ENCODE measurements at regions not wholly inside any gene's neighbourhood (a gene's known extent, or its start where the extent isn't known, plus 50 kb on each side); places are given as distances from the start of the nearest gene placed in this dataset.
"Not testable (repeated sequence)": the region's sequence is repeated elsewhere in the genome, so short reads cannot be mapped to it uniquely, and the experiment has no call there.

DNA sequence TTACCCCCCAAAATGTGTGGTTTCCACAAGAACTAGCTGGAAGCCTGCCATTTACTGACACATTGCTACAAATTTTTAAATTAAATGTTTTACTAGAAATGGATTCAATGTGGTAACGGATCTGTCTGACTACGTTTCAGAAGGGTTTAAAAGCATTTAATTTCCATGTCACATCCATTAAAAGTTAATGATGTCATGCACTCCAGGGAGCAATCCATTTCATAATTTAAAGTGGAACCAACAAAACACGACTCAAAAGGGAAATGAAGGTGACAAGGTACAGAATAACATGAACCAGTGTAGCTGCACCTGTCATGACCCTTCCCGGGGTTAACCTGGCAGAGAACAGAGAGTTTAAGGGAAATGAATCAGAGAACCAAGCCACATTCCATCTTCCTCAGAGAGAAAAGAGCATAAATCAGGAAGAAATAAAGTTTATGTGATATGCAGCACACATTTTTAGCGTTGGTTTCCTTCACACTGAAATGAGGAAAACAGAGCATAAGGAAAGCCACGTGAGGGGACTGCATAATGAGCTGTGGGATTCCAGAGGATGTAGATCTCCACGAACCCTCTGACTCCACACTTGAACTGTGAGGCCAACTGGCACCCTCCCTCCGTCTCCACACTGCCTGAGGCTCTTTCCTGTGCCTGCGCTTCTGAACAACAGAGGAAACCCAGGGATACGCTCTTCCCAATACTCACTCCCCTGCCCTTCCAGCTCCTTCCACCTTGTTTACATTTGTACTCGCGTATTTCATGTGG, 170.3 kb upstream of the AHI1 start:
- Histone ChIP-seq H3K27me3 (ENCODE audit: control insufficient read depth in 3 of 3, insufficient read depth in 3 of 3, low read length in 3 of 3) (no peaks in the 10 kb centered on the region), H3K36me3 (ENCODE audit: control insufficient read depth in 3 of 3, insufficient read depth in 3 of 3, low read length in 3 of 3) (no peaks in the 10 kb centered on the region), H3K4me3 (ENCODE audit: low read length in 3 of 3) (peak overlapping the region in 2 of 3 donors; percentile 59 to 67), H3K4me1 (ENCODE audit: control insufficient read depth in 3 of 3, insufficient read depth in 3 of 3, low read length in 3 of 3) (peaks cover 3 to 5% (median 4%) of the 10 kb centered on the region in 3 donors), H3K9ac (ENCODE audit: low read depth in 1 of 3, low read length in 3 of 3) (peak overlapping the region in 1 of 3 donors; percentile 35), H3K9me3 (ENCODE audit: control insufficient read depth in 3 of 3, low read length in 3 of 3) (peaks cover 0 to 5% (median 0%) of the 10 kb centered on the region in 3 donors), H3K27ac (ENCODE audit: low read depth, low read length) (no peak overlapping the region)

- Histone ChIP-seq H3K4me3 (ENCODE audit: low read length in 3 of 3) (no peak overlapping the region), H3K27me3 (ENCODE audit: control insufficient read depth in 3 of 3, insufficient read depth in 3 of 3, low read length in 3 of 3) (no peaks in the 10 kb centered on the region), H3K27ac (ENCODE audit: low read depth, low read length) (no peak overlapping the region), H3K9me3 (ENCODE audit: control insufficient read depth in 3 of 3, low read length in 3 of 3) (peaks cover 0 to 5% (median 0%) of the 10 kb centered on the region in 3 donors), H3K9ac (ENCODE audit: low read depth in 1 of 3, low read length in 3 of 3) (no peak overlapping the region), H3K36me3 (ENCODE audit: control insufficient read depth in 3 of 3, insufficient read depth in 3 of 3, low read length in 3 of 3) (no peaks in the 10 kb centered on the region), H3K4me1 (ENCODE audit: control insufficient read depth in 3 of 3, insufficient read depth in 3 of 3, low read length in 3 of 3) (peaks cover 3 to 5% (median 4%) of the 10 kb centered on the region in 3 donors)
These were observed 174.7 kb upstream of the AHI1 start for GRCh38 chr6:135672256-135672655.

DNA sequence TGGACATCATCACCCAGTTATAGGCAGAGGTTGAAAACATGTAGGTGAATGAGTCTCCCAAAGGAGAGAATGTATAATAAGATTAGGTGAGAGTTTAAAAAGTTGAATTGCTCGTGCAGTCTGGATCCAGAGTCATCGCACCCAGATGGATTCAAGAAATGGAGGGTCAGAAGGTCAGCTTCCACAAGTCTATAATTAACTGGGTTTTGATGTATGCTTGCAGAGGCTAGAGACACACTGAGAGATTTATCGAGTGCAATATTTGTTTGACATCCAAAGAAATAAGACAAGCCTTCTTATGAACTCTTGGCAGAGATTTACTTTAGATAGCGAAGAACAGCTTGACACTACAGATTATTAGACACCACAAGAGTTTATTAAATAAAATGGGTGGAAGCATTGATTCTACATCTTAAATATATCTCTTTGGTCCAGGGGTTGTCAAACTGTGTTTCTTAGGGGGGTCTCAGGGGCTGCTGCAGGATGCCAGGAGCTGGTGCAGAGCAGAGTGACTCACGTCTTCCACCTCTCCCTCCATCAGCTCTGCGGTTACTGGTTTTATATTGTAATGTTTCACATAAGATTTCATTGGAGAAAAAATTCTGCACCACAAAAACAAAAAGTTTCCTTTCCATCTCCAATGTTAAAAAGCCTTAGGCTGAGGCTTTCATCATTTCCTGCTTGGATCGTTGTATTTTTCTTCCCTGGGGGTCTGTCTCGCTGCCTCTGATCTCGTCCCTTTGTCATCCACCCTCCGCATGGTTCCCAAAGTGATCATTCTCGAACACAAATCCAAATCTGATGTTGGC, 176.2 kb upstream of the AHI1 start:
- Histone ChIP-seq H3K4me3 (ENCODE audit: low read length in 3 of 3) (no peak overlapping the region), H3K9me3 (ENCODE audit: control insufficient read depth in 3 of 3, low read length in 3 of 3) (peaks cover 0 to 5% (median 0%) of the 10 kb centered on the region in 3 donors), H3K36me3 (ENCODE audit: control insufficient read depth in 3 of 3, insufficient read depth in 3 of 3, low read length in 3 of 3) (no peaks in the 10 kb centered on the region), H3K27ac (ENCODE audit: low read depth, low read length) (no peak overlapping the region), H3K9ac (ENCODE audit: low read depth in 1 of 3, low read length in 3 of 3) (no peak overlapping the region), H3K4me1 (ENCODE audit: control insufficient read depth in 3 of 3, insufficient read depth in 3 of 3, low read length in 3 of 3) (no peaks in the 10 kb centered on the region), H3K27me3 (ENCODE audit: control insufficient read depth in 3 of 3, insufficient read depth in 3 of 3, low read length in 3 of 3) (no peaks in the 10 kb centered on the region)

DNA sequence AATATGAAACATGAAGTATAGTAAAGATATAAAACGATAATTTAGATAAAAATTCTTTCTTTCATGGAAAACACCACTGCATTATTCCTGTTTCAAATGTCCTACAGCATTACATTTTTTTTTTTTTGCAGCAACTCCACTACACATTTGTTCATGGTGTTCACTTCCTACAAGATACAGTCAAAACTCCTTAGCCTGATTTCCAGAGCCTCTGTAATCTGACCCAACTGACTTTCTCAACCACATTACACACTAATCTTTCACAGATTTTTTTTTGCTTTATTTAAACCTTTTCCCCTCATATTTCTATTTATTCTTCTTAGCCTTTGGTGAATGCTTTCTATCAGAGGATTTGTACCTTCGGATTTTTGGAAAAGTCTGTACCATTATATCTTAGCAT, 176.5 kb upstream of the PDE7B start:
- no peaks in the 10 kb centered on the region for H3K4me1 ChIP-seq (ENCODE audit: control insufficient read depth in 3 of 3, insufficient read depth in 3 of 3, low read length in 3 of 3)
- no peak overlapping the region for H3K27ac ChIP-seq (ENCODE audit: low read depth, low read length)
- H3K9me3 ChIP-seq (ENCODE audit: control insufficient read depth in 3 of 3, low read length in 3 of 3): peaks cover 0 to 5% (median 0%) of the 10 kb centered on the region in 3 donors
- H3K36me3 ChIP-seq (ENCODE audit: control insufficient read depth in 3 of 3, insufficient read depth in 3 of 3, low read length in 3 of 3): no peaks in the 10 kb centered on the region
- H3K4me3 ChIP-seq (ENCODE audit: low read length in 3 of 3): no peak overlapping the region
- H3K27me3 ChIP-seq (ENCODE audit: control insufficient read depth in 3 of 3, insufficient read depth in 3 of 3, low read length in 3 of 3): no peaks in the 10 kb centered on the region
- no peak overlapping the region for H3K9ac ChIP-seq (ENCODE audit: low read depth in 1 of 3, low read length in 3 of 3)

GRCh38 chr6:135675862-135676261, 175.6 kb upstream of the PDE7B start:
- Histone ChIP-seq H3K36me3 (ENCODE audit: control insufficient read depth in 3 of 3, insufficient read depth in 3 of 3, low read length in 3 of 3) (no peaks in the 10 kb centered on the region), H3K27me3 (ENCODE audit: control insufficient read depth in 3 of 3, insufficient read depth in 3 of 3, low read length in 3 of 3) (no peaks in the 10 kb centered on the region), H3K4me1 (ENCODE audit: control insufficient read depth in 3 of 3, insufficient read depth in 3 of 3, low read length in 3 of 3) (no peaks in the 10 kb centered on the region), H3K9ac (ENCODE audit: low read depth in 1 of 3, low read length in 3 of 3) (no peak overlapping the region), H3K27ac (ENCODE audit: low read depth, low read length) (no peak overlapping the region), H3K4me3 (ENCODE audit: low read length in 3 of 3) (no peak overlapping the region), H3K9me3 (ENCODE audit: control insufficient read depth in 3 of 3, low read length in 3 of 3) (peaks cover 0 to 5% (median 0%) of the 10 kb centered on the region in 3 donors)

GRCh38 chr6:135680964-135681913, 170.3 kb upstream of the PDE7B start:
- Histone ChIP-seq H3K9ac (ENCODE audit: low read depth in 1 of 3, low read length in 3 of 3) (no peak overlapping the region), H3K27ac (ENCODE audit: low read depth, low read length) (no peak overlapping the region), H3K4me1 (ENCODE audit: control insufficient read depth in 3 of 3, insufficient read depth in 3 of 3, low read length in 3 of 3) (peaks cover 0 to 2% (median under 1%) of the 10 kb centered on the region in 3 donors), H3K4me3 (ENCODE audit: low read length in 3 of 3) (no peak overlapping the region), H3K27me3 (ENCODE audit: control insufficient read depth in 3 of 3, insufficient read depth in 3 of 3, low read length in 3 of 3) (no peaks in the 10 kb centered on the region), H3K36me3 (ENCODE audit: control insufficient read depth in 3 of 3, insufficient read depth in 3 of 3, low read length in 3 of 3) (no peaks in the 10 kb centered on the region), H3K9me3 (ENCODE audit: control insufficient read depth in 3 of 3, low read length in 3 of 3) (no peaks in the 10 kb centered on the region)

DNA sequence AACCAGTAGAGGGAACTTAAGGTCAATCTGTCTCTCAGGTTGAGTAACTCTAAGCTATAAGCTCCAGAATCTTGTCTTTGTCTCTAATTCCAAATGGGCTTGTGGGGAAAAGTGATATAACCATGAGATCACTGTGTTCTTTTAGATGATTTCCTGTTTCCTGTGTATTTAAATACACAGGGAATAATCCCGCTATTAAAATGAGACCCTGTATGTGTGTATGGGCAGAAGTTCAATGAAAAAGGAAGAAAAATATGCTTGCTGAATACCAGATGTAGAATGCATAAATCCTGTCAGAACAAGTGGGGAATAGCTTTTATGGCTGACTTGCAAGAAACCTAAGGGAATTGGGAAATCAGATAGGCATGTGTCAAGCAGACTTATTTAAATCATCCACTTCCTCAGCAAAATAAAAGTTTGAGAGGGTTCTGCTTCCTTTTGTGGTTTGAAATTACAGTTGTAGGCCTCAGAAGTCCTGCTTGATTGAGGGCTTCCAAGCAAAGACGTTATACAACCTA, 164.7 kb upstream of the PDE7B start:
- no peak overlapping the region for H3K4me3 ChIP-seq (ENCODE audit: low read length in 3 of 3)

GRCh38 chr6:135688476-135688875, 163.0 kb upstream of the PDE7B start:
- H3K36me3 ChIP-seq (ENCODE audit: control insufficient read depth in 3 of 3, insufficient read depth in 3 of 3, low read length in 3 of 3); H3K27me3 ChIP-seq (ENCODE audit: control insufficient read depth in 3 of 3, insufficient read depth in 3 of 3, low read length in 3 of 3); H3K4me3 ChIP-seq (ENCODE audit: low read length in 3 of 3); H3K4me1 ChIP-seq (ENCODE audit: control insufficient read depth in 3 of 3, insufficient read depth in 3 of 3, low read length in 3 of 3); H3K9ac ChIP-seq (ENCODE audit: low read depth in 1 of 3, low read length in 3 of 3); H3K9me3 ChIP-seq (ENCODE audit: control insufficient read depth in 3 of 3, low read length in 3 of 3); H3K27ac ChIP-seq (ENCODE audit: low read depth, low read length): not testable (repeated sequence)

More for the DNA sequence above, 164.7 kb upstream of the PDE7B start:
- no peaks in the 10 kb centered on the region for H3K9me3 ChIP-seq (ENCODE audit: control insufficient read depth in 3 of 3, low read length in 3 of 3)
- no peak overlapping the region for H3K9ac ChIP-seq (ENCODE audit: low read depth in 1 of 3, low read length in 3 of 3)
- peaks cover 3 to 8% (median 4%) of the 10 kb centered on the region in 3 donors for H3K4me1 ChIP-seq (ENCODE audit: control insufficient read depth in 3 of 3, insufficient read depth in 3 of 3, low read length in 3 of 3)
- no peaks in the 10 kb centered on the region for H3K36me3 ChIP-seq (ENCODE audit: control insufficient read depth in 3 of 3, insufficient read depth in 3 of 3, low read length in 3 of 3)
- peak overlapping the region; percentile 23 for H3K27ac ChIP-seq (ENCODE audit: low read depth, low read length)
- H3K27me3 ChIP-seq (ENCODE audit: control insufficient read depth in 3 of 3, insufficient read depth in 3 of 3, low read length in 3 of 3): no peaks in the 10 kb centered on the region

DNA sequence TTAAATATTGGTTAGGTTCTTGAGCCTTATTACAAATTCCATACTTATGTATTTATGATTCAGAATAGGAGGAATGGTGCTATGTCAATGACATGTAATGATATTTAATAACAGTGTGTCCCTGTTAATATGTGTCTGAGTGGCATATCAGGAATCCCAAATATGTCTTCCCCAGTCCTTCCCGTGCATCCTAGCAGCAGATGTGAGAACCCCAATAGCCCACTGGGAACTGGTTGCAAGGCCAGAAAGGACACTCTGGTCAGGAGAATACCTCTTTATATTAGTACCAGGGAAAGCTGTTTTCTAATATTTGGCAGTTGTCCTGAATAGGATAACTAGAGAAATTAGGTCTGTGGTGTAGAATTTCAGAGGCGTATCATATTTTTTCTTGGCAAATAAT, 159.1 kb upstream of the PDE7B start:
- Histone ChIP-seq H3K27ac (ENCODE audit: low read depth, low read length) (no peak overlapping the region), H3K4me1 (ENCODE audit: control insufficient read depth in 3 of 3, insufficient read depth in 3 of 3, low read length in 3 of 3) (peaks cover 0 to under 1% (median under 1%) of the 10 kb centered on the region in 3 donors), H3K27me3 (ENCODE audit: control insufficient read depth in 3 of 3, insufficient read depth in 3 of 3, low read length in 3 of 3) (no peaks in the 10 kb centered on the region), H3K36me3 (ENCODE audit: control insufficient read depth in 3 of 3, insufficient read depth in 3 of 3, low read length in 3 of 3) (no peaks in the 10 kb centered on the region), H3K4me3 (ENCODE audit: low read length in 3 of 3) (no peak overlapping the region), H3K9me3 (ENCODE audit: control insufficient read depth in 3 of 3, low read length in 3 of 3) (no peaks in the 10 kb centered on the region), H3K9ac (ENCODE audit: low read depth in 1 of 3, low read length in 3 of 3) (no peak overlapping the region)

Measured in skeletal muscle tissue (tissue), 3 donors.